Prostate gland (tissue), 2 donors: ENCODE measurements at regions not wholly inside any gene's neighbourhood (a gene's known extent, or its start where the extent isn't known, plus 50 kb on each side); places are given as distances from the start of the nearest gene placed in this dataset.
"Not testable (repeated sequence)": the region's sequence is repeated elsewhere in the genome, so short reads cannot be mapped to it uniquely, and the experiment has no call there.

ENCODE experiments used
- DNase-seq: peaks from one replicate; pipeline ENCODE4 v3.0.0-alpha.2; 2019; ENCODE audit warnings: low spot score
- H3K27ac ChIP-seq, 2 donors: fragments of 200-600 bp; sonication (generic); 2 replicates each; pipeline ENCODE4 v1.5.1; 2017 to 2019
- H3K27me3 ChIP-seq: fragments of 200-600 bp; sonication (generic); replicated peaks from 2 replicates; pipeline ENCODE4 v1.5.1; 2019; ENCODE audit not compliant: insufficient read depth
- H3K36me3 ChIP-seq, 2 donors: fragments of 200-600 bp; sonication (generic); 1 replicate in 1 of 2; 2 replicates in 1 of 2; pipeline versions ENCODE4 v1.5.1 to v1.8.1; 2017 to 2019
- H3K4me1 ChIP-seq: fragments of 200-600 bp; sonication (generic); replicated peaks from 2 replicates; pipeline ENCODE4 v1.5.1; 2019
- H3K4me3 ChIP-seq, 2 donors: fragments of 200-600 bp; sonication (generic); 2 replicates each; pipeline ENCODE4 v1.5.1; 2017 to 2019
- H3K9me3 ChIP-seq: fragments of 200-600 bp; sonication (generic); 2 replicates; pipeline ENCODE4 v1.5.1; 2017
- CTCF ChIP-seq, 4 experiments: fragments of 200-600 bp in 2 of 4; fragments of 450-650 bp in 2 of 4; sonication (generic) in 2 of 4; IDR thresholded peaks; 1 replicate in 3 of 4; 2 replicates in 1 of 4; pipeline ENCODE4 v1.5.1; 2016 to 2019; ENCODE audit warnings: antibody characterized with exemption in 4 of 4, mild to moderate bottlenecking in 2 of 4, moderate library complexity in 2 of 4
- POLR2A ChIP-seq: fragments of 450-650 bp; IDR thresholded peaks from one replicate; pipeline ENCODE4 v1.6.1; 2016; ENCODE audit warnings: antibody characterized with exemption, mild to moderate bottlenecking
- POLR2AphosphoS5 ChIP-seq: sonication (generic); formaldehyde crosslinking; IDR thresholded peaks from one replicate; pipeline ENCODE4 v1.6.1; 2017; ENCODE audit warnings: antibody characterized with exemption
- WGBS: methylation state at CpG from one replicate; pipeline ENCODE4 v1.1.5; 2018; 5-methylcytosine and 5-hydroxymethylcytosine counted together
- intact Hi-C: fragments of 100-400 bp; cut with DNase I; formaldehyde crosslinking; loops from one replicate; pipeline ENCODE4 v1.14.2; 2022

GRCh38 chr5:167104351-167104750, 1187.1 kb upstream of the WWC1 start:
- no peaks in the 10 kb centered on the region for H3K4me1 ChIP-seq
- intact Hi-C loops, result no loop called here
- H3K9me3 ChIP-seq, result no peaks in the 10 kb centered on the region
- WGBS, result 62% methylated on average over 4 of the region's 4 CpGs
- no peak overlapping the region for H3K4me3 ChIP-seq
- H3K27me3 ChIP-seq, result no peaks in the 10 kb centered on the region
- no peak for DNase-seq
- H3K36me3 ChIP-seq, result no peaks in the 10 kb centered on the region
- TF ChIP-seq POLR2AphosphoS5 (no peak), POLR2A (no peak), CTCF (IDR thresholded peaks at IDR 0.05) (no peak)
- no peak overlapping the region for H3K27ac ChIP-seq

GRCh38 chr5:167105941-167106340, 1185.5 kb upstream of the WWC1 start:
- no peaks in the 10 kb centered on the region for H3K4me1 ChIP-seq
- intact Hi-C loops, result no loop called here
- WGBS, result 41% methylated on average over 2 of the region's 2 CpGs
- no peak for TF ChIP-seq POLR2A
- no peak for TF ChIP-seq POLR2AphosphoS5
- TF ChIP-seq CTCF (IDR thresholded peaks at IDR 0.05), result no peak
- H3K4me3 ChIP-seq, result no peak overlapping the region
- no peaks in the 10 kb centered on the region for H3K27me3 ChIP-seq
- no peak overlapping the region for H3K27ac ChIP-seq
- DNase-seq, result no peak
- H3K9me3 ChIP-seq, result no peaks in the 10 kb centered on the region
- H3K36me3 ChIP-seq, result no peaks in the 10 kb centered on the region

GRCh38 chr5:167107684-167108083, 1183.8 kb upstream of the WWC1 start:
- Histone ChIP-seq H3K27ac (no peak overlapping the region), H3K4me1 (no peaks in the 10 kb centered on the region), H3K36me3 (no peaks in the 10 kb centered on the region), H3K27me3 (no peaks in the 10 kb centered on the region), H3K9me3 (no peaks in the 10 kb centered on the region), H3K4me3 (no peak overlapping the region)
- 67% methylated on average over 4 of the region's 4 CpGs for WGBS
- DNase-seq, result no peak
- TF ChIP-seq CTCF (IDR thresholded peaks at IDR 0.05) (no peak), POLR2A (no peak), POLR2AphosphoS5 (no peak)
- intact Hi-C loops, result no loop called here

GRCh38 chr5:167108266-167108665, 1183.2 kb upstream of the WWC1 start:
- H3K9me3 ChIP-seq, intact Hi-C loops, H3K4me3 ChIP-seq, H3K4me1 ChIP-seq, H3K27ac ChIP-seq, H3K36me3 ChIP-seq, DNase-seq, H3K27me3 ChIP-seq: not testable (repeated sequence)
- WGBS, result 95% methylated on average over 9 of the region's 9 CpGs

- 86% methylated on average over 2 of the region's 2 CpGs for WGBS
- TF ChIP-seq CTCF (IDR thresholded peaks at IDR 0.05), result no peak
- TF ChIP-seq POLR2A, result no peak
- no peak for TF ChIP-seq POLR2AphosphoS5
- Histone ChIP-seq H3K27me3 (no peaks in the 10 kb centered on the region), H3K4me3 (no peak overlapping the region), H3K9me3 (no peaks in the 10 kb centered on the region), H3K27ac (no peak overlapping the region), H3K36me3 (no peaks in the 10 kb centered on the region), H3K4me1 (no peaks in the 10 kb centered on the region)
- no peak for DNase-seq
- intact Hi-C loops, result no loop called here
Observed at GRCh38 chr5:167112556-167112955, 1178.9 kb upstream of the WWC1 start.

GRCh38 chr5:167122267-167122666, 1169.2 kb upstream of the WWC1 start:
- no peaks in the 10 kb centered on the region for H3K36me3 ChIP-seq
- no peak for DNase-seq
- TF ChIP-seq CTCF (IDR thresholded peaks at IDR 0.05), result no peak
- no peak for TF ChIP-seq POLR2AphosphoS5
- no peak for TF ChIP-seq POLR2A
- intact Hi-C loops, result no loop called here
- H3K4me3 ChIP-seq, result no peak overlapping the region
- no peaks in the 10 kb centered on the region for H3K27me3 ChIP-seq
- H3K27ac ChIP-seq, result no peak overlapping the region
- no peaks in the 10 kb centered on the region for H3K9me3 ChIP-seq
- WGBS, result 73% methylated on average over 3 of the region's 3 CpGs
- no peaks in the 10 kb centered on the region for H3K4me1 ChIP-seq
